AG04449 (cell line): ENCODE measurements at regions not wholly inside any gene's neighbourhood (a gene's known extent, or its start where the extent isn't known, plus 50 kb on each side); places are given as distances from the start of the nearest gene placed in this dataset.

ENCODE experiments used
- CTCF ChIA-PET: fragments of 350-600 bp; formaldehyde crosslinking; extraction: SDS; loops from one replicate; lab custom pipeline; 2021; ENCODE audit warnings: antibody characterized with exemption; lab: Yijun Ruan, JAX
- POLR2A ChIA-PET: fragments of 400-600, 350-600 bp; formaldehyde crosslinking; extraction: SDS; loops from one replicate; lab custom pipeline; 2020; ENCODE audit warnings: antibody characterized with exemption, inconsistent platforms; lab: Yijun Ruan, JAX
- DNase-seq: peaks from one replicate; pipeline ENCODE4 v3.0.0-alpha.2; 2010; ENCODE audit warnings: low read depth, low spot score
- H3K4me3 ChIP-seq: 2 replicates; pipeline ENCODE4 v1.5.1; 2011; ENCODE audit warnings: low read depth, mild to moderate bottlenecking, control low read depth, low read length
- CTCF ChIP-seq: IDR thresholded peaks from one replicate; pipeline ENCODE4 v1.5.1; 2011; ENCODE audit warnings: mild to moderate bottlenecking, moderate library complexity, low read length, control low read depth, inconsistent platforms; ENCODE audit not compliant: insufficient read depth; ENCODE audit errors: missing control alignments

GRCh38 chr7:98701372-98701771 is 84.3 kb downstream of the NPTX2 start:
- no peak for DNase-seq
- CTCF ChIA-PET = no interaction called here
- POLR2A ChIA-PET = no interaction called here
- H3K4me3 ChIP-seq = no peak overlapping the region
- TF ChIP-seq CTCF = no peak

- ChIA-PET POLR2A (no interaction called here), CTCF (no interaction called here)
- no peak for TF ChIP-seq CTCF
- H3K4me3 ChIP-seq = no peak overlapping the region
- DNase-seq = no peak
Measured at GRCh38 chr7:98702021-98702420, 84.9 kb downstream of the NPTX2 start.

- H3K4me3 ChIP-seq = no peak overlapping the region
- ChIA-PET CTCF (no interaction called here), POLR2A (no interaction called here)
- no peak for DNase-seq
- TF ChIP-seq CTCF = no peak
Measured at GRCh38 chr7:98703916-98704315, 86.8 kb downstream of the NPTX2 start.

- ChIA-PET POLR2A (no interaction called here), CTCF (no interaction called here)
- no peak for TF ChIP-seq CTCF
- no peak for DNase-seq
- no peak overlapping the region for H3K4me3 ChIP-seq
Measured at GRCh38 chr7:98705626-98706025, 88.5 kb downstream of the NPTX2 start.

GRCh38 chr7:98707076-98707475 is 90.0 kb downstream of the NPTX2 start:
- DNase-seq = no peak
- no peak for TF ChIP-seq CTCF
- ChIA-PET POLR2A (no interaction called here), CTCF (no interaction called here)
- H3K4me3 ChIP-seq = no peak overlapping the region

GRCh38 chr7:98711945-98712344 is 94.9 kb downstream of the NPTX2 start:
- no peak for DNase-seq
- no peak overlapping the region for H3K4me3 ChIP-seq
- TF ChIP-seq CTCF = no peak
- CTCF ChIA-PET = no interaction called here
- POLR2A ChIA-PET = no interaction called here
